AG04449 (cell line): ENCODE measurements at regions not wholly inside any gene's neighbourhood (a gene's known extent, or its start where the extent isn't known, plus 50 kb on each side); places are given as distances from the start of the nearest gene placed in this dataset.

Experiments
- CTCF ChIA-PET: fragments of 350-600 bp; formaldehyde crosslinking; extraction: SDS; loops from one replicate; lab custom pipeline; 2021; ENCODE audit warnings: antibody characterized with exemption; lab: Yijun Ruan, JAX
- POLR2A ChIA-PET: fragments of 400-600, 350-600 bp; formaldehyde crosslinking; extraction: SDS; loops from one replicate; lab custom pipeline; 2020; ENCODE audit warnings: antibody characterized with exemption, inconsistent platforms; lab: Yijun Ruan, JAX
- DNase-seq: peaks from one replicate; pipeline ENCODE4 v3.0.0-alpha.2; 2010; ENCODE audit warnings: low read depth, low spot score
- H3K4me3 ChIP-seq: 2 replicates; pipeline ENCODE4 v1.5.1; 2011; ENCODE audit warnings: low read depth, mild to moderate bottlenecking, control low read depth, low read length
- CTCF ChIP-seq: IDR thresholded peaks from one replicate; pipeline ENCODE4 v1.5.1; 2011; ENCODE audit warnings: mild to moderate bottlenecking, moderate library complexity, low read length, control low read depth, inconsistent platforms; ENCODE audit not compliant: insufficient read depth; ENCODE audit errors: missing control alignments

GRCh38 chr2:100722125-100722524 is 97.8 kb upstream of the NPAS2 start:
- no peak for DNase-seq
- H3K4me3 ChIP-seq, result no peak overlapping the region
- no peak for TF ChIP-seq CTCF
- POLR2A ChIA-PET, result no interaction called here
- CTCF ChIA-PET, result interaction anchor here (1.6 to 10.4 kb wide), 2 partner anchors 8 to 265 kb away, joined by 7 to 185 read pairs; no protein-coding TSS in a partner anchor

- DNase-seq, result no peak
- CTCF ChIA-PET, result interaction anchor here (1.1 to 10.4 kb wide), 2 partner anchors 15 to 261 kb away, joined by 3 to 185 read pairs; no protein-coding TSS in a partner anchor
- POLR2A ChIA-PET, result no interaction called here
- TF ChIP-seq CTCF, result no peak
- no peak overlapping the region for H3K4me3 ChIP-seq
Measured at GRCh38 chr2:100726866-100727265, 93.1 kb upstream of the NPAS2 start.

- POLR2A ChIA-PET, result interaction anchor here (0.5 kb wide), 1 partner anchor 279 kb away, joined by 3 read pairs; no protein-coding TSS in a partner anchor
Measured at GRCh38 chr2:100730290-100730868, 89.6 kb upstream of the NPAS2 start.

GRCh38 chr2:100731535-100731981 is 88.4 kb upstream of the NPAS2 start:
- no peak for DNase-seq
- CTCF ChIA-PET, result interaction anchor here (0.6 to 10.4 kb wide), 19 partner anchors 11 to 474 kb away, joined by 3 to 185 read pairs (median 7); partner anchors contain the start of gene RPL31
- no peak overlapping the region for H3K4me3 ChIP-seq
- POLR2A ChIA-PET, result interaction anchor here (1.1 kb wide), 2 partner anchors 228 to 270 kb away, joined by 3 read pairs; partner anchors contain the start of gene RPL31
- TF ChIP-seq CTCF, result no peak

More at GRCh38 chr2:100730290-100730868, 89.6 kb upstream of the NPAS2 start:
- CTCF ChIA-PET, result interaction anchor here (0.8 to 10.4 kb wide), 61 partner anchors 9 to 477 kb away, joined by 3 to 185 read pairs (median 5); partner anchors contain the start of gene RPL31
- no peak for DNase-seq
- peak; percentile 77 for TF ChIP-seq CTCF
- no peak overlapping the region for H3K4me3 ChIP-seq

- ChIA-PET CTCF (interaction anchor here (1.2 to 1.4 kb wide), 2 partner anchors 249 to 251 kb away, joined by 4 to 5 read pairs; no protein-coding TSS in a partner anchor), POLR2A (interaction anchor here (1.0 kb wide), 1 partner anchor 9 kb away, joined by 3 read pairs; no protein-coding TSS in a partner anchor)
Measured at GRCh38 chr2:100733391-100734187, 86.3 kb upstream of the NPAS2 start.

More at GRCh38 chr2:100733391-100734187, 86.3 kb upstream of the NPAS2 start:
- no peak for TF ChIP-seq CTCF
- DNase-seq, result no peak
- H3K4me3 ChIP-seq, result no peak overlapping the region
